NCI-H524 treated with DMSO at 0.1 percent for 48 hours (cell line): ENCODE measurements at regions not wholly inside any gene's neighbourhood (a gene's known extent, or its start where the extent isn't known, plus 50 kb on each side); places are given as distances from the start of the nearest gene placed in this dataset.
"Not testable (repeated sequence)": the region's sequence is repeated elsewhere in the genome, so short reads cannot be mapped to it uniquely, and the experiment has no call there.

ENCODE experiments used
- DNase-seq: peaks from one replicate; lab custom pipeline; 2025; lab: John Stamatoyannopoulos, UW

DNA sequence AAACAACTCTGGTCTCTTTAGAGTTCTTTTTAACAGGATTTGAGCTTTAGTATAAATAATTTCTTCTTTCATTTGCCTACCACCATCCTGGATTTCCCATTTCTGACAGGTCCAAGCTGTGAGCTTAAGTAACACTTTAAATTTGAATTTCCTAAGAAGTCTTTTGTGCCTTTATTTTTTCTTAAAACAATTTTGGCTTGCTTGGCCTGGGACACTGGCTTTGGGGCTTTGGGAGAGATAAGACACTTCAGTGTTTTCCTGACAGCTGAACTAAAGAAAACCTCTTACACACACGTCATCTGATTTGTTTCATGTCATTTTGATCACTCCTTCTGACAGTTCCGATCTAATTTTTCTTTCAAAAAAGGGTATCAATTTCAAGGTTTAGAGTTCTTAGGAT, 121.3 kb upstream of the BMPER start:
- DNase-seq: no peak

DNA sequence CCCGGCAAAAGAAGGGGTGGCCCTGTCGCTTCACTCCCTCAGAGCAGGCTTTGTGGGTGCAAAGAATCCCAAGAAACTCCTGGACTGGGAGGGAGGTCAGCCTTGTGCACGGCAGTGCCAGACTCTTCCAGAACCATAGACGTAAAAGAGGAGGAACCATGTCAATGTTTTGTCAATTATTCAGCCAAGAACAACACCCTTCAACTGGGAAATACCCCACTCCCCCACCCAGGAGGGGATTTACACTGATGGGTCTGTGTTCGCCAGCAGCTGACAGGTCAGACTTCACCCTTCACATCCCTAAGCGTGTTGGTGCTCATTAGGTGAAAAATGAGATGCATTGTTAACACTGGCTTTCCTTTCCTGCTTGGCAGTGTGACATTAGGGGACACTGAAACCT, 116.8 kb upstream of the BMPER start:
- DNase-seq: no peak

DNA sequence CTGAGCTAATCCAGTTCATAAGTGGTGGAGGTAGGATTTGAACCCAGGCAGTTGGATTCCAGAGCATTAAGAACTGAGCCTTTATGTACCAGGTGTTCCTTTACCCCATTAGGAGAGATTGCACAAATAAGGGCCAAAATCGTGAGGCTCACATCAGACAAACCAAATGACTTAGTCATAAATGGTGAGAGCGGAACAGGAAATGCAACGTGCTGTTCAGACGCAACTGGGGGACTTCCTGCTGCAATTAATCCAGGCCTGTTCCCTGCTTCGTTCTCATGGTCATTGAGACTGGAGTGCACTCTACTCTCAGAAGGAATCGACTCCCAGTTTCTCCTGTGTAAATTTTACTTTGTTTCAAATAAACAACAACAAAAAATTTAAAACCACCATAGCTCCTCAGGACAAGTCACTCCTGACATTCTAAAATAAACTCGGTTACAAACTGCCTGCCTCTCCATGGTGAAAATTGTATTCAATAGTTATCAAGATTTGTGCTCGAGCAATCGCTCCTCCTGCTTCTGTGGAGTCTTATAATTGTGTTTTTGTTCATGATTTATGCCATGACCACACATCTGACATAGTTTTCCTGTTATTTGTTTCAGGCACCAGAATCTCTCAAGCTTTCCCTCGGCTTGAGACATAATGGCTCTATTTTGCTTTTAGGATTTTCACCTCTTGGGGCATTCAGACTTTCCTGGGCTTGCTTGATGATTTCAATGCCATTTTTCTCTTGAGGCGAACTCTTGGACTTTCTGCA, 115.3 kb upstream of the BMPER start:
- no peak for DNase-seq

DNA sequence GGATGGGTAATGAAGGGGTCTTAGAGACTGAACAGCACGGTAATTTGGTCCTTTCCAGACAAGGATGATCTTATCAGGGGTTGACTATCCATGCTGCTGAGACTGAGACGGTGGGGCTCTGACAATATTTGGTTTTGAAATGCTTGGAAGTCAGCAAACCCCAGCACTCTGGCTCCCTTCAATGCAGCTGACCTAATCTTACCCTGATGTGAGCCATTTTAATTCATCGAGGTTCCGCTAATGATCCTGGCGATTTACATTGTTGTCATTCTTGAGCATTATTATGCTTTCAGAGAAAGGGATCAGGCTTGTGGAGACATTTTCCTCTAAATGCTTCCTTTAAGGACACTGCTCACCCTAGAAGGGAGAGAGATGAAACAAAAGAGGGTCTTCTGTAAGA, 114.6 kb upstream of the BMPER start:
- DNase-seq: no peak

DNA sequence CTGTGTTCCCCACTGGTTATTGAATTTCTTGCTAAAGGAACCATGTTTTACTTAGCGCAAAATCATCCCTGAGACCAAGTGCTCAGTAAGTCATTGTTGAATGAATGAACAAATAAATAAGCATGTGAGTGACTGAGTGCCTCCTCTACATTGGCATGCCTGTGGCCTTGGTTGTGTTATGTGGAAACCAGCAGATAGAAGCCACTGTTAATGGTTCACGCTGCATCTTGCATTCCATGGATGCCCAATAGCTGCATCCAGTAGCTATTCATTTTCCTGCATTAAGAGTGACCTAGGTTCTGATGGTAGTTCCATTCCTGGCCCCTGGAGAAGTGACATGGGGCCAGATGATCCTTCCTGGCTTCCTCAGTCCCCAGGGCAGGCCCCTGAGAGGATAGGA, 113.3 kb upstream of the BMPER start:
- no peak for DNase-seq

DNA sequence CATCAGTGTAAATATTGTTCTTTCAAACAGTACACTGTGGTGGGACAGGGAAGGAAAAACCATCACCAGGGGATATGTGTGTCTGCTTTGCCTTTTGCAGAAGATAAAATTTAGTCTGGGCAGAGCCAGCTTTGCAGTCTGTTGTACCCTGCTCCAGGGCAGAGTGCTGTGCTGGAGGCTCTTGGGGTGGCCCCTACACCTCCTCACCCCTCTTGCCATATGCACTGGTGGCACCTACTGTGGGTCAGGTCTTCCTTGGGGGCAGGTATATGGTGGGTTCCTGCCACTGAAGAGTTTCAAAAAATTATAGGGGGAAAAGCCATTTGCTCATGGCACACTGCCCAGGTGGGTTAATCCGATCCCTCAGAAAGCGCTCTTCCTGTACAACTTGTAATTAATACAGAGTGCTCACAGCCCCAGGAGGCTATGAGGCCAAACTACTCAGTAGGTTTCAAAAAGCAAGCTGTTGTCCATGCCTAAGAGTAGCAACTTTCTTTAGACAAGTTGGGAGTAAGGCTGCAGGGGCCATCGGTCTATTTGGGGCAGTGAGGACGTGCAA, 112.7 kb upstream of the BMPER start:
- no peak for DNase-seq

DNA sequence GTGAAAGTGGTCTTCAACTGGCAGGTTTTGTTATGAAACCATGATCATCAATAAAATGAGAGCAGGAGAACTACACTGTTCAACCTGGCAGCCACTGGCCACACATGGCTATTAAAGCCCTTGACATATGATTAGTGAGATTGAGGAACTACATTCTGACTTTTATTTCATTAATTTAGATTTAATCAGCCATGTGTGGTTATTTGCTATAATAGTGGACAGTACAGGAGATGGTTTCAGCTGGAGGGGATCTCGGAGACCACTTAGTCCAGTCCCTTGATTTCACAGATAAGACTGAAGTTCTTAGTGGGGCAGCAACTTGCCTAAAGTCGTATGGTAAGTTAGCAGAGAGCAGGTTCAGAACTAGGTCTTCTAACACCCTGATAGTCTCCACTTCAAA, 111.7 kb upstream of the BMPER start:
- no peak for DNase-seq

DNA sequence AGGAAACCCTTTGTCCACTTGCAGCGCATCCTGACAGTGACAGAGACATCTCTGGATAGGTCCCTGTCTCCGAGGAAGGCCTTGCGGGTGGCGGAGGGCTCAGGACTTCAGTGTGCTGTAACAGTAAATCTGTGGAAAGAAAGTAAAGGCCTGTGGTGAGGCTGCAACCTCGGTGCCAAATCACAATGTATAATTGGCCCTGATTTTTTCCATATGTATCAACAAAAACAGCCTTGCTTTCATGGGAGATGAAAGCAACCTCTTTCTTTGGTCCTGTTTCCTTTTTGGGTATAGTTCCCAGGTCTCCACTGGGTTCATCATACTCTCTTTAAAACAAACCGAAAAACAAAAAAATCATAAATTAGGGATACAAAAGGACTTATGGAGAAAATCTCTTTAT, 110.9 kb upstream of the BMPER start:
- DNase-seq: no peak

DNA sequence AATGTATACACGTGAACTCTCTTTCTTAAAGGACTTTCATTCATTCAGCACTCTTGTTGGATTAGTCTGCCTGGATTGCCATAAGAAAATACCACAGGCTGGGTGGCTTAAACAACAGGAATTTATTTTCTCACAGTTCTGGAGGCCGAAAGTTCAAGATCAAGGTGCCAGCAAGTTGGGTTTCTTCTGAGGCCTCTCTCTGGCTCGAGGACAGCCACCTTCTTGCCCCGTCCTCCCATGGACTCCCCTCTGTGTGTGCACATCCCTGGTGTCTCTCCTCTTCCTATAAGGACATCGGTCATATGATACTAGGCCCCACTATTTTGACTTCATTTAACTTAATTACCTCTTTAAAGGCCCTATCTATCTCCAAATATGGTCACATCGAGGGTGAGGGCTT, 110.4 kb upstream of the BMPER start:
- DNase-seq: no peak

DNA sequence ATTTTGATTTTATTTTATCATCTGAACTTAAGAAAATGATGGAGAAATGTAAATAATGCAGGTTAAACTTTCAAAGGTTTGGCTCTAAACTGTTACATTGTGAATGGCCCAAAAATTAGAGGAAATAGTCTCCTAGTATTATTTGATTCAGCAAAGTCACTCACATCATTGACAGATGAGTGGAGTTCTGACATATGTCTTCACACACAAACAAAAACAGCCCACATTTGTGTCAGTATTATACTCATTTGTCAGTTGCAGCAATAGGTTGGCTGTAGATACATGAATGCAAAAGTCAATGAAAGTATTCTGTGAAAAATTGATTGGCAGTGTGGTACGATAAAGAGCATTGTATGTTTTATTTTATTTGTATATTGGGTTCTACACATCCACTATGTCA, 108.8 kb upstream of the BMPER start:
- DNase-seq: no peak

DNA sequence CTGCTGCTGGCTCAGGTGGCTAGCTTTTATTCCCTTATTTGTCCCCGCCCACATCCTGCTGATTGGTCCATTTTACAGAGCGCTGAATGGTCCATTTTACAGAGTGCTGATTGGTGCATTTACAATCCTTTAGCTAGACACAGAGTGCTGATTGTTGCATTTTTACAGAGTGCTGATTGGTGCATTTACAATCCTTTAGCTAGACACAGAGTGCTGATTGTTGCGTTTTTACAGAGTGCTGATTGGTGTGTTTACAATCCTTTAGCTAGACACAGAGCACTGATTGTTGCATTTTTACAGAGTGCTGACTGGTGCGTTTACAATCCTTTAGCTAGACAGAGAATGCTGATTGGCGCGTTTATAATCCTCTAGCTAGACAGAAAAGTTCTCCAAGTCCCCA, 107.8 kb upstream of the BMPER start:
- DNase-seq: not testable (repeated sequence)

DNA sequence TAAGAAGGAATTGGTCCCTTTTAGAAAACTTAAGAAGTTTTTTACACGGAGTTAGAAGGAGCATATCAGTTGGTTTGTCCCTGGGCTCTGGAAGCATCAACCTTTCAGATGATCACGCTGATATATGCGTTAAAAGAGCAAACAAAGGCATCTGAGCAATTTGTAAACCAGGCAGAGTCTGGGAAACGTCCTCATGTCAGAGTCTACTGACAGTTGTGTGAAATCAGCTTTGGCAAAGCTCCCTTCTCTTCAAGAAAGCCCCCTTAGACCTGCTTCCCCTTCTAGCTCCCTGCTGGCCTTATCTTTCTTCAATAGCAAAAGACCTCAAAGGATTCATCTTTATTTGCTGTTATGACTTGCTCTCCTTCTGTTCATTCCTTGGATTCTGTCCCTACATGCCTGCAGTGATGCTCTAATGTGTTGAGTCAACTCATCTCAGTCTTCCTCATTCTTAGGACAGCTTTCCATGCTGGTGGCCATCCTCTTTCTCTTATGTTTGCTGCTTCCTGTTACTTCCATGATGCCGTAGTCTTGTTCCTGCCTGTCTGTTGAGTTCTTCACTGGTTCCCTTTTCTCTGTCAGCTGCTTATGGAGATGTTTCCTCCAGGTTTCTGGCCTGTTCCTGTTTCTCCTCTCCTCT, 106.5 kb upstream of the BMPER start:
- DNase-seq: no peak

DNA sequence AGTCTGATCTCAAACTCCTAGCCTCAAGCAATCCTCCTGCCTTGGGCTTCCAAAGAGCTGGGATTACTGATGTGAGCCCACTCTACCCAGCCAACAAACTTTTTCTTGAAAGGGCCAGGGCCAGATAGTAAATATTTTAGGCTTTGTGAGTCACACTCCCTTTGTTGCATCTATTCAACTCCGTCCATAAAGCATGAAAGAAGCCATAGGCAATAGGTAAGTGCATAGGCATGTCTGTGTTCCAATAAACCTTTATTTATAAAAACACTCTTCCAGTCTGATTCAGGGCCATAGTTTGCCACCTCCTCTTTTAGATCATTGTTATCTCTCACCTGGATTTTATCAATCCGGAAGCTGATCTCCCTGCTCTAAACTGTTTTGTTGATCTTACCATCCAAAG, 105.6 kb upstream of the BMPER start:
- DNase-seq: no peak

DNA sequence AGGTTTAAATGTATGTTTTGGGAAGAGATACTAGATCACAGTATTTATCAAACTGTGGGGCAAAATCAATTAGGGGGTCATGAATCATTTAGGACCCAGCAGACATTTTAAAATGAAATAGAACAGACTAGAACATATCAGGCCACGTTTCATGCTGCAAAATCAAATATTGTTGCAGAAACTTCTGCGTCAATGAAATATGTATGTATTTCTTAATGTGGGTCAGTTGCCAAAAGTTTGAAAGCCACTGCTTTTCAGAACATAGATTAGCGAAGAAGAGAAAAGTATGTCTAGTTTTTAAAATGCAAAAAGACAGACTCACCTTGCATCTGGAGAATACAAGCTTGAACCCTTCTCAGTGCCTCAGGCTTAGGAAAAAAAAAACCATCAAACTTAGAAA, 102.7 kb upstream of the BMPER start:
- DNase-seq: no peak

DNA sequence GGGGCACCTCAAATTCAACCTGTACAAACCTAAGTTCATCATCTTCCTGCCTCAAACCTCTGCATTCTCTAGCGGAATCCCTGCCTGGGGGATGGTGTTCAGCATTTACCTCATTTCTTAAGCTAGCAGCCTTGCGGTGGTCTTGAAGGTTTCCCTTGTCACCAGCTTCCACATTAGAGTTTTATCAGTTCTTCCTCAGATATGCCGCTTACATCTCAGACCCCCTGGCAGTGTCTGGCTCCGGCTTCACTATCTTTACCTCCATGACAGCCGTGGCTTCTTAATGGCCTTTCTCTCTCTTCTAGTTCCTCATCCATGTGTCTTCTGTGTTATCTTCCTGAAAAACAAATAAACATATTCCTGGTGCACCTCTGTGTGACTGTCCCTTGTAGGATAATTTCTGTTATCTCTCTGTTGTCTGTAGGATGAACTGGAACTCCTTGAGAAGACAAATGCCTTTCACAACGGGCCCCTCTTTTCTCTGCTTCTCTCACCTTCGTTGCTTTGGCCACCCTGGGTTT, 101.1 kb upstream of the BMPER start:
- DNase-seq: no peak

DNA sequence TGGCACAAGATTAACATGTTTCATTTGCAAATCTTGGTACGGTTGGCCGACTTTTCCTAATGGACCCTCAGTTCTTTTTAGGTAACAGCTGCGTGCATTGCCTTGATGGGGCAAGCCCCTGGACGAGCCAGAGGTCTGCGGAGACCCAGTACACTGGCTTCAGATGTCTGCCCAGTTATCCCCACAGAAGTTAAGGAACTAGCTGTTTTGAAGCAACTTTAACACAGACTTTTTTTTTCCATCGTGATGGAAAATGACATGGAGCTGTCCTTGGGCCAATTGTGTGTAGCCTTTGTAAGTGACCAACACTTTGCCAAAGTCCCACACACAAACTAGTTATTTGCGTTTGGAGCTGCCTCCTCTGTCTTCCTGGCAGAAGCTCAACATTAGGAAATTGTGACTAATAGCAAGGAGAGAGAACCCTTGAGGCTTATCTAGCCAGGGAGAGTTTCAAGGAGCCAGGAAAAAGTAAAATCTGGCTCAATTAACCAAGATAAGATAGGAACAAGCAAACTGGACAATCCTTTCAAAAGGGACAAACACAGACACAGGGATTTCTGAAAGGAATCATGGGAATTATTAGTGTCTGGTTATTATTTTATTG, 99.6 kb upstream of the BMPER start:
- no peak for DNase-seq

DNA sequence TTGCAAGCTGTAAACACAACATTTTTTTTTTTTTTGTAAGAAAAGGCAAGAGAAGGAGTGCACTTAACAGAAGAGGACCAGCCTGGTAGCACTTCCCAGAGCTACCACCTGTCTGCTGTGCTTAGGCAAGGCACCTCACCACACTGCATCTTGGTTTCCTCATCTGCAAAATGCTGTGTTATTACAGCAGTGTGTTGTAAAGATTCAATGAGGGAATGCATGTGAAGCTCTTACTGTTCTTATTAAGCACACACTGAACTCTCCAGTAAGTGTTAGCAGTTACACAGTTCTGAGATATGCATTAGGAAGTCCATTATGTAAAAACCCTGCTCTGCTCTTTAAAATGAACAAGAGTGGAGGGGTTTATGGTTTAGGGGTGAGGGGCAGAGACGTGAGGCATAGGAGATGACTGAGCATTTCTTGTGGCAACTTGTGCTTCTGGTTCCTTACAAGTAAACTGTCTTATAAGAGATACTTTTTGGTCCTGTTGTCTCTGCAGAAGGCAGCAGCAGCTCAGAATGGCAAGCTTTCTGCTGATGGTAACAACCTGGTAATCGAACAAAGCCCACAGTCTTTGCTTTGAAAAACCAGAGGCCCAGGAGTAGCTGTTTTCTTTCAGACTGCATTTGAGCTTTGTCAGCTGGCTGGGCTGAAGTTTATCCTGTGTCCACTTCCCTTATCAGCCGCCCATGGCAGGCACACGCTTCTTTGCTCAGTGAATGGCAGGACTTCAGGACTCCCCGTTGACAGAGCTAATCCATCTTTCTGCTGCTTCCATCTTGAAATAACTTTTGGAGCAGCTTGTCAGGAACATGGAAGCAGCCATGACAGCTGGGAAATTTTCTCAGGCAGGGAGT, 98.8 kb upstream of the BMPER start:
- DNase-seq: no peak

DNA sequence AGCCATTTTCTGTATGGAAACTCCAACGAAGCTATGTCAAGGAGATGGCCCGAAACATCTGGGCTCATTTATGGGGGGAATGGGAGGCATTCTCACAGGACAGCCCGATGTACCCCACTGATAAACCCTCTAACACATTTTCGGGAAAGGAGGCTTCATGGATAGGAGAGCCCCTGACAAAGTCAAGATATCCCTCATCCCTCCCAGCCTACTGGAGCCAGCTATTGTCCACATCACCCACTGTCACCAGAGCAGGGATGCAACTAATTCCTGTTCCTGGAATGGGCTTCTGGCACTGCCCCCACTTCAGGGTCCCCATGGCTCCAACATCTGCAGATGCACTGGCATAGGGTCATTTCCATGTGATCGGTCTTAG, 98.2 kb upstream of the BMPER start:
- no peak for DNase-seq

DNA sequence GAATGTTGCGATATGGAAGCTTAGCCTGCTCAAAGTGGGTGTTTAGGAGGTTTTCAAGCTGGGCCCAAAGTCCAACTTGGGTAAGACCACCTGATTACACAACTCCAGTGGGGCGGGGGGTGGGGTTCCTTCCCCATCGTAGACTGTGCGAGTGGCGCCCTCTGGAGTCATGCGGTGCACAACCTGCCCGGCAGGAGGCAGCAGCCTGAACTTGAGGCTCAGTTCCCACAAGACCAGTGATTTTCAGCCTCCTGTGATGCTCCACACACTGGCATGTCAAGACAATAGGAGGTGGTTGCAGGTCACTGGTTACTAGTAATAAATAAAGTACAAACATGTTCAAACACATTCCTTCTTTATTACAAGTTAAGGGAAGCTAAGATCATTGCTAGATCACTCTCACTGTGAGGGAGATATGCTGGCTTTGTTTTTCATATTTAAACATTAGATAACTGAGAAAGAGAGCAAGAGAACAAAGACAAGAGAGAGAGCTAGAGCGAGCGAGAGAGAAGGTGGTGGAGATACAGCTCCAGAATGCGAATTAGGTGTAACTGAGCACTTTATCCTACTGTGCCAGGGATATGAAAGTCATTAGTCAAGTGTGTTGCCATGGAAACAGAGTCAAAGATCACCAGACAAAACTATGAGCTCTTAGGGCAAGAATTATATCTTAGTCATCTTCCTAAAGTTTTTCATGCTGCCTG, 97.4 kb upstream of the BMPER start:
- DNase-seq: no peak

DNA sequence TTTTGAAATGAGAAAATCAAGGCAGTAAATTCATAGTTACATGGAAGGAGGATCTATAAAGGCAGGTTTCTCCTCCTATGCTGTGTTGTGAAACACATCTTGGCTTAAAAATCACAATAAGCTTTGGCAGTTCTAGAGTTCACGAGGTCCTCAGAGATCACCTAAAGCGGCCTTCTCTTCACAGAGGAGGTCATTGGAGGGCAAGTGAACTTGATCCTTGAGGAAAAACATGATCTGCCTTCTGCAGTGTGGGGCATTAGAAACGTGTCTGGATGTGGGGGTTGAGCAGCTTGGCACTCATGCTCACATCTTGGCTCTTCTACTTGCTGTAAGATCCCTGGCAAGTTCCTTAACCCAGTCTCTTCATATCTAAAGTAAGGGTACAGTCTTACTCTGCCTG, 96.1 kb upstream of the BMPER start:
- no peak for DNase-seq

DNA sequence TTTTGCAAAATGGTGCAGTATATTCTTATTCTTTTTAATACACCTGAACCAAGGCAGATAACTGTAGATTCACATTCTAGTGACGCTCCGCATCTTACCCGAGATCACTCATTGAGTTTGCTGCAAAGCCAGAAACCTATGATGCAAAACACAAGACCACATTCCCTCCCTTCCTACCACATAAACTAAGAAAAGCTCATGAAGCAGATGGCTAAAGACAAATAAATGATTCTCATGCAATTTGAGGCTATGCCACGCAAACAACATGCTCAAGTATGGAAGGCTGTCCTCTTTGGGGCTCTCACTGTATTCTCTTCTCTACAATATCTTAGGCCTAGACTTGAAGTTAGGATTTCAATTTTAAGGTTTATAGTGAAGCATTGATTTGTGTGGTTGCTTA, 95.0 kb upstream of the BMPER start:
- no peak for DNase-seq

DNA sequence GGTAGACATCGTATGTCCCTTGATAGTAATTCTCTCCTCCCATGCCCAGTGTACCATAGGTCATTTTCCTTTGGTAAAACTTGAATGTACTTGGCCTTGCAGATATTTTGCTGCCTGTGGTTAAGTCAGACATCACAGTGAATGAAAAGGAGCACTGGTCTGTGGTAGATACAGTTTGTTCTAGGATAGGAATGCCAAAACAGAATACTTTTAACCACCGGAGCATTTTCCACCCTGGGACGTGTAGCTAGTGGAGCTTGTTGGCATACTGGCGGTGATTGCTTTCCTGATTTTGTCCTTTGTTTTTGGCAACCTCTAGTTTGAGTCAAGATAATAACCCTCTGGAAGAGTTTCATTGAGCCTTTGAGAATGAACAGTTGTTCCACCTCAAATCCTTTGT, 92.0 kb upstream of the BMPER start:
- no peak for DNase-seq
